HS-27A (cell line): ENCODE measurements at regions not wholly inside any gene's neighbourhood (a gene's known extent, or its start where the extent isn't known, plus 50 kb on each side); places are given as distances from the start of the nearest gene placed in this dataset.
"Not testable (repeated sequence)": the region's sequence is repeated elsewhere in the genome, so short reads cannot be mapped to it uniquely, and the experiment has no call there.

Experiments used
- DNase-seq: peaks from one replicate; pipeline ENCODE4 v3.0.0-alpha.2; 2012; ENCODE audit warnings: low read depth, missing footprints

GRCh38 chr12:89880690-89881350 is 172.2 kb upstream of the ATP2B1 start:
- DNase-seq: no peak

GRCh38 chr12:89879766-89880165 is 171.1 kb upstream of the ATP2B1 start:
- no peak for DNase-seq

- no peak for DNase-seq
Measured at GRCh38 chr12:89878950-89879349, 170.3 kb upstream of the ATP2B1 start.

GRCh38 chr12:89878327-89878726 is 169.7 kb upstream of the ATP2B1 start:
- DNase-seq: no peak

- DNase-seq: no peak
Measured at GRCh38 chr12:89877671-89878070, 169.0 kb upstream of the ATP2B1 start.

- DNase-seq: no peak
Measured at GRCh38 chr12:89877136-89877535, 168.5 kb upstream of the ATP2B1 start.

- no peak for DNase-seq
Measured at GRCh38 chr12:89875809-89876208, 167.2 kb upstream of the ATP2B1 start.

GRCh38 chr12:89875225-89875624 is 166.6 kb upstream of the ATP2B1 start:
- no peak for DNase-seq

- DNase-seq: no peak
Measured at GRCh38 chr12:89874146-89874545, 165.5 kb upstream of the ATP2B1 start.

- DNase-seq: no peak
Measured at GRCh38 chr12:89873745-89874144, 165.1 kb upstream of the ATP2B1 start.

- DNase-seq: no peak
Measured at GRCh38 chr12:89872922-89873630, 164.4 kb upstream of the ATP2B1 start.

GRCh38 chr12:89870413-89871184 is 162.0 kb upstream of the ATP2B1 start:
- no peak for DNase-seq

GRCh38 chr12:89867611-89868010 is 159.0 kb upstream of the ATP2B1 start:
- not testable (repeated sequence) for DNase-seq

GRCh38 chr12:89864411-89864810 is 155.8 kb upstream of the ATP2B1 start:
- no peak for DNase-seq

DNA sequence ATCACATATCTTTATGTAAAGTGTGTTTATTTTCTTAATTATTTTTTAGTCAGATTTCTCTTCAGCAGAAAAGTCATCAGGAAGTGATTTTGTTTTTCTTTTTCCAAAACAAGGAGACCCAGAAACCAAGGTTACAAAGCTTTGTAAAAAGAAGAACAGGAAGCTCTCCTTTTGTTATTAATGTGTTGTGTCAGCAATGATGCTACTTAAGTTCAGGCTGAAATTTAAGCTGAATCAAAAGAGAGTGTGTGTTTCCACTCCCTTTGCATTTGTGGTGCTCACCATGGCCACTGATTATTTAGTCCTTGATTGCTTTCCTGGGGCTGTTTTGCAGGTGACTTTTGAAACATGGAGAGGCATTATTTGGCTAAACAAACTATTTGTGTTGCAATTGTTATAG is 155.3 kb upstream of the ATP2B1 start:
- no peak for DNase-seq

DNA sequence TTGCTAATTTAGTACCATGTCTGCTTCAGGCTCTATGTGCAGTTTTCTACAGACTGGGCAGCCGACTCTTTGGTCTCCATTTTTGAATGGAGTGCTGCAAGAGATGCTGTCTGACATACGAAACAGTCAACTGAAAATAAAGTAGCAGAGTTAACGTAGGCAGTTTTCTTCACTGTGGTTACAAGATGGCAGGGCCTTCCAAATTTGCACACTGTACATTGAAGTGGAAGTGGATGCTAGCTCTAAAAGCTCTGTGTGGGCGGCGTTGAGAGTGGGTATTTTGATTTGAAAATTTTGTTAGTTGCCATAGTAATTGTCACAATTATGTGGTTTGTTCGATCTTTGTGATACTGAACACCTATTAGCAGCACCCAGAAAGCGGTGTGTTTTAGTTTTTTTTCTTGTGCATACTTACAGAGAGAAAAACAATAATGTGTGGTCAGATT is 154.9 kb upstream of the ATP2B1 start:
- no peak for DNase-seq

DNA sequence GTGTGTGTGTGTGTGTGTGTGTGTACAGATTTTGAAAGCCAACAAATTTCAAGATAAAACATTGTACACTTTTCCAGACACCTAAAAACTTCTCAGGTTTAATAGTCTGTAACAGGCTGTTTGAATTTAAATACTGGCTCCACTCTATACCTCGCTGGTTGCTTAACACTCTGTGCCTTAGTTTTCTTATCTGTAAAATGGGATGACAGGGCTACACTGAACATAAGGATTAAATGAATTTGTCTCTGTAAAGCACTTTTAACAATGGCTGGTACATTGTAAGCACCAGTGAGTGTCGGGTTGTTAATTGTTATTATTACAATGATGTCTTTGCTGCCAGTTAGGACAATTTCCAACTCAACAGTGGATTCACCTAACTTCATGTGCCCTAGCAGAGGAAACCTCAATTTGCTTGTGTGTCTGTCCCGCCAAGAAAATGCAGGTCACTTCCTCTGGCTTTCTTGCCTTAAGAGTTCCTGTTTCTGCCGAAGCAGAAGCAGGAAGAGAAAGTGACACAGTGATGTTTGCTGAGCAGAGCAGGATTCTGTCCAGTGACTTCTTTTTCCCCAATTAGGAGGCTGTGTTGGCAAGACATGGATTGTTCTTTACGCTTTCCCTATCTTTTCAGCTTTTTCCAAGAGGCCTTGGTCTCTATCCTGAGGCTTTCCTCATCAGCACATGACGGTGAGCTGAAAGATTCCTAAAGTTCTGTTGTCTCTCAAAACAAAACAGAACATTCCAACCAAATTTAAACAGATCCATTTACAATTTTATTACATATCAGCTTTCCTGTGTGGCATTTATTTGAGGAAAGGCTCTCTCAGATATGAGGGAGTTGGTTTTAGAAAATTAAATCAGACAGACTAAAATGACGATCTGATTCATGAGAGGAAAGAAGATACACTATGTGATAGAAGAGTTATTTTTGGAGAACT is 154.1 kb upstream of the ATP2B1 start:
- DNase-seq: no peak

DNA sequence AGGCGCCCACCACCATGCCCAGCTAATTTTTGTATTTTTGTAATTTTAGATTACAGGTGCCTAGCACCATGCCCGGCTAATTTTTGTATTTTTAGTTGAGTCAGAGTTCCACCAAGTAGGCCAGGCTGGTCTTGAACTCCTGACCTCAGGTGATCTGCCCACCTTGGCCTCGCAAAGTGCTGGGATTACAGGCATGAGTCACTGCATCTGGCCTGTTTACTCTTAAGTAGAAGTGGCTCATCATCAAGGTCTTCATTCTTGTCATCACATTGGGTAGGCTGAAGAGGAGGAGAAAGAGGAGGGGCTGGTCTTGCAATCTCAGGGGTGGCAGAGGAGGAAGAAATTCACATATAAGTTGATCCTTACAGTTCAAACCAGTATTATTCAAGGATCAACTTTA is 152.4 kb upstream of the ATP2B1 start:
- no peak for DNase-seq

- no peak for DNase-seq
Measured at GRCh38 chr12:89859508-89860220, 151.0 kb upstream of the ATP2B1 start.

DNA sequence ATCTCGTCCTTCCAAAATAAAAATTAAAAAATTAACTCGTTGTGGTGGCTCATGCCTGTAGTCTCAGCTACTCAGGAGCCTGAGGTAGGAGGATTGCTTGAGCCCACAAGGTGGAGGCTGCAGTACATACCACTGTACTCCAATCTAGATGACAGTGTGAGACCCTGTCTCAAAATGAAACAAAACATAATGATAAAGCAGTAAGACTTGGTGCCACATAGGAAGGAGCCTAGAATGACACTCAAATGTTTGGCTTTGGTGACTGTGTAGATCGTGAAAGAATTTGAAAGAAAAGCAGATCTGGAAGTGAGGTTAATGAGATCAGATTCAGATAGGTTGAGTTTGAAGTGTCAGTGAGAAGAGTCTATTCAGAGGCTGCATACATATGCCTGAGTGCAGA is 150.1 kb upstream of the ATP2B1 start:
- no peak for DNase-seq

GRCh38 chr12:89857652-89858274 is 149.1 kb upstream of the ATP2B1 start:
- no peak for DNase-seq
